GM12873 (cell line): ENCODE measurements at regions not wholly inside any gene's neighbourhood (a gene's known extent, or its start where the extent isn't known, plus 50 kb on each side); places are given as distances from the start of the nearest gene placed in this dataset.

Experiments
- TF ChIP-seq, protein P1 (sequence below): IDR thresholded peaks from 2 replicates; pipeline ENCODE4 v1.5.1; 2012; ENCODE audit warnings: low read depth, mild to moderate bottlenecking, moderate library complexity, low read length, control low read depth; ENCODE audit not compliant: insufficient read depth; ENCODE audit errors: missing control alignments

DNA sequence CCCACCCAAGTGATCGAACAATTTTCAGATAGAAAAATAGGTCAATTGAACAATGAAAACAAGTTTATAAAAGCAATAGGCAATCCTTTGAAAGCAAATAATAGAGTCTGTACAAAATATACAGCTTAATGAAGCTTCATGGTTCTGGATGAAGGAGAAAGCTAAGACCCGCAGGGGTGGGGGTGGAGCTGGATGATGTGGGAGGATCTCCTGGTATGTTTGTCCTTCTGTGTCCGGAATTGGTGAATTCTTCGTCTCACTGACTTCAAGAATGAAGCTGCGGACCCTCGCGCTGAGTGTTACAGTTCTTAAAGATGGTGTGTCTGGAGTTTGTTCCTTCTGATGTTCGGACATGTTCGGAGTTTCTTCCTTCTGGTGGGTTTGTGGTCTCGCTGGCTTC lies 149.9 kb downstream of the NXNL2 start:
- TF ChIP-seq, protein P1, sequence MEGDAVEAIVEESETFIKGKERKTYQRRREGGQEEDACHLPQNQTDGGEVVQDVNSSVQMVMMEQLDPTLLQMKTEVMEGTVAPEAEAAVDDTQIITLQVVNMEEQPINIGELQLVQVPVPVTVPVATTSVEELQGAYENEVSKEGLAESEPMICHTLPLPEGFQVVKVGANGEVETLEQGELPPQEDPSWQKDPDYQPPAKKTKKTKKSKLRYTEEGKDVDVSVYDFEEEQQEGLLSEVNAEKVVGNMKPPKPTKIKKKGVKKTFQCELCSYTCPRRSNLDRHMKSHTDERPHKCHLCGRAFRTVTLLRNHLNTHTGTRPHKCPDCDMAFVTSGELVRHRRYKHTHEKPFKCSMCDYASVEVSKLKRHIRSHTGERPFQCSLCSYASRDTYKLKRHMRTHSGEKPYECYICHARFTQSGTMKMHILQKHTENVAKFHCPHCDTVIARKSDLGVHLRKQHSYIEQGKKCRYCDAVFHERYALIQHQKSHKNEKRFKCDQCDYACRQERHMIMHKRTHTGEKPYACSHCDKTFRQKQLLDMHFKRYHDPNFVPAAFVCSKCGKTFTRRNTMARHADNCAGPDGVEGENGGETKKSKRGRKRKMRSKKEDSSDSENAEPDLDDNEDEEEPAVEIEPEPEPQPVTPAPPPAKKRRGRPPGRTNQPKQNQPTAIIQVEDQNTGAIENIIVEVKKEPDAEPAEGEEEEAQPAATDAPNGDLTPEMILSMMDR: no peak

DNA sequence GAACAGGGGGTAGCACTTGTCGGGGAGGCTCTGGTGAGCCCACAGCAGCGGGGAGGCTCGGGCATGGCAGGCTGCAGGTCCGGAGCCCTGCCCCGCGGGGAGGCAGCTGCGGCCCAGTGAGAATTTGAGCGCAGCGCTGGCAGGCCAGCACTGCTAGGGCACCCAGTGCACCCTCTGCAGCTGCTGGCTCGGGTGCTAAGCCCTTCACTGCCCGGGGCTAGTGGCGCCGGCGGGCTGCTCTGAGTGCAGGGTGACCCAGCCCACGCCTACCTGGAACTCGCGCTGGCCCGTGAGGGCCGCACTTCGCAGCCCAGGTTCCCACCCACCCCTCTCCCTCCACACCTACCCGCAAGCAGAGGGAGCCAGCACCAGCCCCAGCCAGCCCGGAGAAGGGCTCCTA lies 151.0 kb downstream of the NXNL2 start:
- TF ChIP-seq, protein P1: no peak

DNA sequence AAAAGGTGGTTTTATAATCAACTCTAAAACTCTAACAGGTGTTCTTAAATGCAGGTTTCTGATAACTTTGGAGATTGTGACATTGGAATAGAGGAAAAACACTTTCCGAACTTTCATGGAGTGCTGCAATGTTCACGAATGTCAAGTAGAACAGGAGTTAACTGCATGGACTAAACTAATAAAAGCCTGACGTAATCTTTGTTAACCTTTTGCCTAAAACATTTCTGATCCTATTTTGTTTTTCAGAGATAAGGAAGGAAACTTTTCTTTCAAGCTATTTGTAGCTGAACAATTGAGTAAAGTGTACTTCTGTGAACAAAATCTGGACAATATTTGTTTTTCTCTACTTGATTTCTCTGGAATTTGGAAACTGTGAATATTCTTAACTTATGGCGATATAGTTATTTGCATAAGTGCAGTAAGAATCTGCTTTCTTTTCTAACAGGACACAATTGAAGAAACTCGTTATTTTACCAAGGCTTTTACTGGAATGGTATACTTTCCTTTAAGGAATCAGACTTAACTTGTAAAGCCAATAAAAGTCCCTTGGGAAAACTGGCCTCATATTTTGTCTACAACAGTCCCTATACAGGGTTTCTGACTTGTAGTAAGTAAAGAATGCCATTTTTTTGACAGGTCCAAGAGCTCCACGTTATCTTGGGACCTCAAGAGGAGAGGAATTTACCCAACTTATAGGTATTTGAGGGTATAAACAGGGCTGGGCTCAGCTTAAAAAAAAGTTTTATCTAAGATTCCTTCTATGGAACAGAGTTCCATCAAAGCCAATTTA lies 154.7 kb downstream of the NXNL2 start:
- TF ChIP-seq, protein P1: no peak

GRCh38 chr9:88690628-88691027 lies 155.7 kb downstream of the NXNL2 start:
- TF ChIP-seq, protein P1: no peak

DNA sequence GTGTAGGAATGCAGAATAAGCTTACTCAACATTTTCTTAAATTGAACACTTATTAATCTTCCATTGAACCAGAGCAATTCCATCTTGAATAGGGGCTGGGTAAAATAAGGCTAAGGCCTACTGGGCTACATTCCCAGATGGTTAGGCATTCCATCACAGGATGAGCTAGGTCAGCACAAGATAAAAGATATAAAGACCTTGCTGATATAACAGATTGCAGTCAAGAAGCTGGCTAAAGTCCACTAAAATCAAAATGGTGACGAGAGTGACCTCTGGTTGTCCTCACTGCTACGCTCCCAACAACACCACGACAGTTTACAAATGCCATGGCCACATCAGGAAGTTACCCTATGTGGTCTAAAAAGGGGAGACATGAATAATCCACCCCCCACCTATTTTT lies 156.1 kb downstream of the NXNL2 start:
- TF ChIP-seq, protein P1: no peak

DNA sequence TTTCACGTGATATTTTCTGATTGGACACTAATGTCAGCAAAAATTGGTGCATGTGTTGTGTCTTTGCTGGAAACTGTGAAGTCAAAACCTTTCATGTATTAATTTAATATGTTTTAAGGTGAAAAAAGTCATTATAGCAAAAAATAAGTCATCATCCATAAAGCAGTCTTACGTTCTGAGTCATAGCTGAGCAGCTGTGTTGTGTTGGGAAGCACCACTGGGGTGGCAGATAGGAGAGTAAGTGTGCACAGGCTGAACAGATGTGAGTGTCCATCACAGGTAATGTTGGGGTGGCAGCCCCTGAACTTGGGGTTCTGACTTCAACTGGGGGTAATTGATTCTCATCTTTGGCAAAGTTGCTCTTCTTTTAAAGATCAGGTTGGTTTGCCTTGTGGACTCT lies 156.8 kb downstream of the NXNL2 start:
- TF ChIP-seq, protein P1: no peak

DNA sequence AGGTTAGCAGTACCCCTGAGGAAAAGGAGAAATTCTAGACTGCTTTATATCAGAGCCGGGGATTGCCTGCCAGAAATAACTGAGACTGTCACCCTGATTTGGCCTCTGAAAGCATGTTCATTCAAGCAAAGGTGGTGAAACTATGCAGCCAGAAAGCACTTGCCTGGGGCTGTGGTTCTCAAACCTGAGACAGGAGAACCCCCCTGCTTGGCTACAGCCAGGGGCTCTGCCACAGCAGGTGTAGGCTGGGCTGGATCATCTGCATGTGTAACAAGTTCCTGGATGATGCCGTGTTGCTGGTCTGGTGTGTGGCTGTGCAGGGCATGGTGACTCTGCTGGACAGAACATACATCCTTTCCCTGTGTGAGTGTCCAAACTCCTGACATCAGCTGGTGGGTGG lies 157.8 kb downstream of the NXNL2 start:
- TF ChIP-seq, protein P1: no peak
